ENCODE measurements at regions not wholly inside any gene's neighbourhood (a gene's known extent, or its start where the extent isn't known, plus 50 kb on each side); places are given as distances from the start of the nearest gene placed in this dataset.

GRCh38 chrX:123077631-123078030 lies 106.4 kb upstream of the GRIA3 start:
- intact Hi-C loops (cut with micrococcal nuclease; ENCODE audit: unreplicated experiment) (no loop called here), in situ Hi-C loops (cut with MboI) (no loop called here)
- FAIRE-seq (no peak), ATAC-seq (no peak), DNase-seq (ENCODE audit: low read depth, low spot score) (no peak)
- H3K4me3 ChIP-seq: no peak overlapping the region
- no peak overlapping the region for H3K27ac ChIP-seq (ENCODE audit: control insufficient read depth, insufficient read depth)
- SMC1A ChIA-PET (ENCODE audit: uncharacterized antibody, unreplicated experiment): interaction anchor here (1.0 to 3.1 kb wide), 2 partner anchors 15 to 344 kb away, joined by 3 to 17 read pairs; no protein-coding TSS in a partner anchor
- no TSS peak for BruUV-seq (replicated peaks)
- H3K9me3 ChIP-seq (replicated peaks; ENCODE audit: control insufficient read depth, insufficient read depth, low read length): no peaks in the 10 kb centered on the region
- H3K79me2 ChIP-seq (ENCODE audit: control insufficient read depth, insufficient read depth, low read length): no peaks in the 10 kb centered on the region
- no peaks in the 10 kb centered on the region for H3K4me1 ChIP-seq (ENCODE audit: control insufficient read depth, insufficient read depth, low read length)
- CTCF ChIA-PET: interaction anchor here (1.4 kb wide), 1 partner anchor 11 kb away, joined by 3 read pairs; no protein-coding TSS in a partner anchor
- H3K4me2 ChIP-seq (ENCODE audit: control insufficient read depth, insufficient read depth): no peak overlapping the region
- no peak for TF ChIP-seq BCL11A (IDR thresholded peaks at IDR 0.05; ENCODE audit: low read depth, low read length)
- TF ChIP-seq HCFC1 (IDR thresholded peaks at IDR 0.05; ENCODE audit: low read length): no peak
- TF ChIP-seq IKZF1 (conservative IDR thresholded peaks at IDR 0.05): no peak
- no peak for TF ChIP-seq CEBPB (IDR thresholded peaks at IDR 0.05; ENCODE audit: borderline replicate concordance in 1 of 2, low read depth in 2 of 2, low read length in 2 of 2)
- TF ChIP-seq, protein P1, sequence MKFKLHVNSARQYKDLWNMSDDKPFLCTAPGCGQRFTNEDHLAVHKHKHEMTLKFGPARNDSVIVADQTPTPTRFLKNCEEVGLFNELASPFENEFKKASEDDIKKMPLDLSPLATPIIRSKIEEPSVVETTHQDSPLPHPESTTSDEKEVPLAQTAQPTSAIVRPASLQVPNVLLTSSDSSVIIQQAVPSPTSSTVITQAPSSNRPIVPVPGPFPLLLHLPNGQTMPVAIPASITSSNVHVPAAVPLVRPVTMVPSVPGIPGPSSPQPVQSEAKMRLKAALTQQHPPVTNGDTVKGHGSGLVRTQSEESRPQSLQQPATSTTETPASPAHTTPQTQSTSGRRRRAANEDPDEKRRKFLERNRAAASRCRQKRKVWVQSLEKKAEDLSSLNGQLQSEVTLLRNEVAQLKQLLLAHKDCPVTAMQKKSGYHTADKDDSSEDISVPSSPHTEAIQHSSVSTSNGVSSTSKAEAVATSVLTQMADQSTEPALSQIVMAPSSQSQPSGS (IDR thresholded peaks at IDR 0.05; ENCODE audit: low read length): no peak
- TF ChIP-seq EED (IDR thresholded peaks at IDR 0.05; ENCODE audit: low read depth): no peak
- no peaks in the 10 kb centered on the region for H3K27me3 ChIP-seq (replicated peaks in 1 of 2; ENCODE audit: control insufficient read depth in 2 of 2, insufficient read depth in 2 of 2, low read length in 1 of 2)
- no peaks in the 10 kb centered on the region for H4K20me1 ChIP-seq (ENCODE audit: control insufficient read depth, insufficient read depth)
- POLR2A ChIA-PET: no interaction called here
- no peaks in the 10 kb centered on the region for H3K36me3 ChIP-seq (ENCODE audit: control insufficient read depth in 2 of 2, insufficient read depth in 2 of 2, low read length in 1 of 2)
- RAD21 ChIA-PET (ENCODE audit: unreplicated experiment): no interaction called here
- no peak overlapping the region for H2AFZ ChIP-seq (ENCODE audit: control insufficient read depth, low read depth, low read length)
- H3K9ac ChIP-seq (ENCODE audit: control insufficient read depth, insufficient read depth, low read length): no peak overlapping the region

DNA sequence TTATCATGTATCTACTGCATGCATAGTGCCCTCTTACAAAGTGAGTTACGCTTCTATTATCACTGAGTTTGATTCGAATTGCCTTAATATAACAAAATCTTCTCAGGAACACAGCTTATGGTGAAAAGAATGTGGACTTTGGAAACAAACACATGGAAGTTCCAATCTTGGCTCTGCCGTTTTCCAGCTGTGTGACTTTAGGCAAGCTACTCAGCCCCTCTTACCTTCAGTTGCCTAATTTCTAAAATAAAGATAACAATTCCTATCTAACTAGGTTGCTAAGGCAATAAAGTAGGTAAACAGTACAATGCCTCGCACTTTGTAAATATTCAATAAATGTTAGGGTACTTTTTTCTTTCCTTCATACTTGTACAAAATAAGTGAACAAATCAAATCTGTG lies 104.0 kb upstream of the GRIA3 start:
- no peak overlapping the region for H3K4me2 ChIP-seq (ENCODE audit: control insufficient read depth, insufficient read depth)
- intact Hi-C loops (cut with micrococcal nuclease; ENCODE audit: unreplicated experiment): no loop called here
- H3K4me3 ChIP-seq: no peak overlapping the region
- no peak for DNase-seq (ENCODE audit: low read depth, low spot score)
- H3K9ac ChIP-seq (ENCODE audit: control insufficient read depth, insufficient read depth, low read length): no peak overlapping the region
- no peak overlapping the region for H2AFZ ChIP-seq (ENCODE audit: control insufficient read depth, low read depth, low read length)
- no peak overlapping the region for H3K27ac ChIP-seq (ENCODE audit: control insufficient read depth, insufficient read depth)
- H3K9me3 ChIP-seq (replicated peaks; ENCODE audit: control insufficient read depth, insufficient read depth, low read length): no peaks in the 10 kb centered on the region
- no peaks in the 10 kb centered on the region for H3K36me3 ChIP-seq (ENCODE audit: control insufficient read depth in 2 of 2, insufficient read depth in 2 of 2, low read length in 1 of 2)
- no TSS peak for BruUV-seq (replicated peaks)
- in situ Hi-C loops (cut with MboI): no loop called here
- 14% methylated on average over 4 of the region's 4 CpGs for WGBS (ENCODE audit: insufficient coverage, insufficient replicate concordance, low lambda C conversion rate, missing lambda C conversion rate)
- H3K27me3 ChIP-seq (replicated peaks in 1 of 2; ENCODE audit: control insufficient read depth in 2 of 2, insufficient read depth in 2 of 2, low read length in 1 of 2): no peaks in the 10 kb centered on the region
- no peaks in the 10 kb centered on the region for H3K79me2 ChIP-seq (ENCODE audit: control insufficient read depth, insufficient read depth, low read length)
- CTCF ChIA-PET: interaction anchor here (0.9 kb wide), 1 partner anchor 66 kb away, joined by 3 read pairs; no protein-coding TSS in a partner anchor
- H4K20me1 ChIP-seq (ENCODE audit: control insufficient read depth, insufficient read depth): no peaks in the 10 kb centered on the region
- no peak for ATAC-seq
- RAD21 ChIA-PET (ENCODE audit: unreplicated experiment): no interaction called here
- SMC1A ChIA-PET (ENCODE audit: uncharacterized antibody, unreplicated experiment): interaction anchor here (0.7 to 3.1 kb wide), 3 partner anchors 12 to 252 kb away, joined by 3 to 17 read pairs (median 3); no protein-coding TSS in a partner anchor
- POLR2A ChIA-PET: no interaction called here
- no peaks in the 10 kb centered on the region for H3K4me1 ChIP-seq (ENCODE audit: control insufficient read depth, insufficient read depth, low read length)
- FAIRE-seq: no peak
- TF ChIP-seq, protein P2, sequence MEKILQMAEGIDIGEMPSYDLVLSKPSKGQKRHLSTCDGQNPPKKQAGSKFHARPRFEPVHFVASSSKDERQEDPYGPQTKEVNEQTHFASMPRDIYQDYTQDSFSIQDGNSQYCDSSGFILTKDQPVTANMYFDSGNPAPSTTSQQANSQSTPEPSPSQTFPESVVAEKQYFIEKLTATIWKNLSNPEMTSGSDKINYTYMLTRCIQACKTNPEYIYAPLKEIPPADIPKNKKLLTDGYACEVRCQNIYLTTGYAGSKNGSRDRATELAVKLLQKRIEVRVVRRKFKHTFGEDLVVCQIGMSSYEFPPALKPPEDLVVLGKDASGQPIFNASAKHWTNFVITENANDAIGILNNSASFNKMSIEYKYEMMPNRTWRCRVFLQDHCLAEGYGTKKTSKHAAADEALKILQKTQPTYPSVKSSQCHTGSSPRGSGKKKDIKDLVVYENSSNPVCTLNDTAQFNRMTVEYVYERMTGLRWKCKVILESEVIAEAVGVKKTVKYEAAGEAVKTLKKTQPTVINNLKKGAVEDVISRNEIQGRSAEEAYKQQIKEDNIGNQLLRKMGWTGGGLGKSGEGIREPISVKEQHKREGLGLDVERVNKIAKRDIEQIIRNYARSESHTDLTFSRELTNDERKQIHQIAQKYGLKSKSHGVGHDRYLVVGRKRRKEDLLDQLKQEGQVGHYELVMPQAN (conservative IDR thresholded peaks at IDR 0.05): no peak
- TF ChIP-seq NFXL1 (IDR thresholded peaks at IDR 0.05; ENCODE audit: borderline replicate concordance) (no peak), E4F1 (IDR thresholded peaks at IDR 0.05; ENCODE audit: borderline replicate concordance, partially characterized antibody) (no peak), SRF (IDR thresholded peaks at IDR 0.05; ENCODE audit: low read depth in 2 of 2, low read length in 2 of 2) (no peak), POLR2A (IDR thresholded peaks at IDR 0.05; ENCODE audit: low read depth, low read length) (no peak), TCF12 (IDR thresholded peaks at IDR 0.05; ENCODE audit: low read depth, low read length) (no peak), ZNF622 (IDR thresholded peaks at IDR 0.05) (no peak), RUNX3 (IDR thresholded peaks at IDR 0.05; ENCODE audit: low read length) (no peak), PAX5 (IDR thresholded peaks at IDR 0.05; ENCODE audit: borderline replicate concordance, low read depth, low read length) (no peak)

Data from GM12878 (cell line).